ENCODE measurements at regions not wholly inside any gene's neighbourhood (a gene's known extent, or its start where the extent isn't known, plus 50 kb on each side); places are given as distances from the start of the nearest gene placed in this dataset.

DNA sequence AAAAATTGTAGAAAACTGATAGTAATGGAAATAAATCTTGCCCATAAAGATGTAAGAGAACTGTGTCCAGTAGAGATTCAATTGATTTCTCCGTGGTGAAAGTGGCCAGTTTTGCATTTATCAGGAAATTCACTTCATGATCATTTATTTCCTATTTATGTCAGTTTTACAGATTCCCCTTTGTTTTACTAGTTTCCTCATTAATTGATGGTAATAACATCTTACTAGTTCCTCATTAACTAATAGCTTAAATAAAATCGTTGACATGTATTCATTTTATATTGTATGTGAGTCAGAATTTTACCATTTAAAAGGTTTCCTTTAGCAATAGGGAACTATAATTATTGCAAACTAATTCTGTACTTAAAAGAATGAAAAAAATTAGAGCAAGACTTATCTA is 99.8 kb upstream of the ADGRF1 start:
- H3K27me3 ChIP-seq (ENCODE audit: control insufficient read depth in 1 of 2, insufficient read depth in 2 of 2, low read length in 2 of 2) = no peaks in the 10 kb centered on the region
- 54% methylated on average over 2 of the region's 2 CpGs for WGBS (ENCODE audit: low lambda C conversion rate)
- POLR2A ChIA-PET = no interaction called here
- in situ Hi-C loops (cut with HindIII; ENCODE audit: extremely low pct_ligation_motif_present, low pct_unique_long_range_greater_than_20kb) = no loop called here
- TF ChIP-seq SP2 (CRISPR knock-in tag; IDR thresholded peaks at IDR 0.05) (no peak), HDAC6 (IDR thresholded peaks at IDR 0.05; ENCODE audit: low read depth, low read length) (no peak), ZNF136 (CRISPR knock-in tag; IDR thresholded peaks at IDR 0.05; ENCODE audit: low read depth) (no peak), JDP2 (CRISPR knock-in tag; IDR thresholded peaks at IDR 0.05; ENCODE audit: borderline replicate concordance) (no peak), ARID2 (CRISPR knock-in tag; IDR thresholded peaks at IDR 0.05; ENCODE audit: borderline replicate concordance) (no peak), RORA (CRISPR knock-in tag; IDR thresholded peaks at IDR 0.05) (no peak), HNRNPLL (IDR thresholded peaks at IDR 0.05; ENCODE audit: low read depth, low read length, poor library complexity, severe bottlenecking) (no peak)
- TF ChIP-seq, protein P1, sequence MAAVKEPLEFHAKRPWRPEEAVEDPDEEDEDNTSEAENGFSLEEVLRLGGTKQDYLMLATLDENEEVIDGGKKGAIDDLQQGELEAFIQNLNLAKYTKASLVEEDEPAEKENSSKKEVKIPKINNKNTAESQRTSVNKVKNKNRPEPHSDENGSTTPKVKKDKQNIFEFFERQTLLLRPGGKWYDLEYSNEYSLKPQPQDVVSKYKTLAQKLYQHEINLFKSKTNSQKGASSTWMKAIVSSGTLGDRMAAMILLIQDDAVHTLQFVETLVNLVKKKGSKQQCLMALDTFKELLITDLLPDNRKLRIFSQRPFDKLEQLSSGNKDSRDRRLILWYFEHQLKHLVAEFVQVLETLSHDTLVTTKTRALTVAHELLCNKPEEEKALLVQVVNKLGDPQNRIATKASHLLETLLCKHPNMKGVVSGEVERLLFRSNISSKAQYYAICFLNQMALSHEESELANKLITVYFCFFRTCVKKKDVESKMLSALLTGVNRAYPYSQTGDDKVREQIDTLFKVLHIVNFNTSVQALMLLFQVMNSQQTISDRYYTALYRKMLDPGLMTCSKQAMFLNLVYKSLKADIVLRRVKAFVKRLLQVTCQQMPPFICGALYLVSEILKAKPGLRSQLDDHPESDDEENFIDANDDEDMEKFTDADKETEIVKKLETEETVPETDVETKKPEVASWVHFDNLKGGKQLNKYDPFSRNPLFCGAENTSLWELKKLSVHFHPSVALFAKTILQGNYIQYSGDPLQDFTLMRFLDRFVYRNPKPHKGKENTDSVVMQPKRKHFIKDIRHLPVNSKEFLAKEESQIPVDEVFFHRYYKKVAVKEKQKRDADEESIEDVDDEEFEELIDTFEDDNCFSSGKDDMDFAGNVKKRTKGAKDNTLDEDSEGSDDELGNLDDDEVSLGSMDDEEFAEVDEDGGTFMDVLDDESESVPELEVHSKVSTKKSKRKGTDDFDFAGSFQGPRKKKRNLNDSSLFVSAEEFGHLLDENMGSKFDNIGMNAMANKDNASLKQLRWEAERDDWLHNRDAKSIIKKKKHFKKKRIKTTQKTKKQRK (IDR thresholded peaks at IDR 0.05; ENCODE audit: low read length) = no peak
- no peak for DNase-seq (ENCODE audit: low spot score)
- H2AFZ ChIP-seq (ENCODE audit: low read length) = no peak overlapping the region
- peaks cover 29% of the 10 kb centered on the region for H3K4me1 ChIP-seq (ENCODE audit: insufficient read depth, low read length)
- CTCF ChIA-PET (ENCODE audit: low intra/inter-chr PET ratio, low total read pairs) = no interaction called here
- no peak overlapping the region for H3K4me2 ChIP-seq (ENCODE audit: low read depth, low read length)
- no peak for ATAC-seq
- no peak for FAIRE-seq
- intact Hi-C loops (cut with micrococcal nuclease; ENCODE audit: unreplicated experiment) = no loop called here
- H3K79me2 ChIP-seq (ENCODE audit: insufficient read depth, low read length) = no peaks in the 10 kb centered on the region
- H3K9ac ChIP-seq (ENCODE audit: insufficient read depth, low read depth, low read length) = no peak overlapping the region
- H4K20me1 ChIP-seq (ENCODE audit: insufficient read depth, low read length) = no peaks in the 10 kb centered on the region
- H3K9me3 ChIP-seq (ENCODE audit: low read length) = no peaks in the 10 kb centered on the region
- no peak overlapping the region for H3K4me3 ChIP-seq (replicated peaks in 1 of 3; ENCODE audit: insufficient read depth in 1 of 3, low read depth in 2 of 3, low read length in 3 of 3)
- H3K36me3 ChIP-seq (replicated peaks in 1 of 2; ENCODE audit: control insufficient read depth in 1 of 2, insufficient read depth in 2 of 2, low read length in 2 of 2) = no peaks in the 10 kb centered on the region
- H3K27ac ChIP-seq (ENCODE audit: extremely low read length, insufficient read depth, low read length) = no peak overlapping the region
- BruUV-seq (replicated peaks) = no TSS peak
